ENCODE measurements at regions not wholly inside any gene's neighbourhood (a gene's known extent, or its start where the extent isn't known, plus 50 kb on each side); places are given as distances from the start of the nearest gene placed in this dataset.
"Not testable (repeated sequence)": the region's sequence is repeated elsewhere in the genome, so short reads cannot be mapped to it uniquely, and the experiment has no call there.

- DNase-seq = no peak
These were observed 86.1 kb upstream of the SMIM30 start for GRCh38 chr7:113204415-113204814.

- no peak for DNase-seq
These were observed 83.9 kb upstream of the SMIM30 start for GRCh38 chr7:113202284-113202683.

GRCh38 chr7:113200281-113200680, 81.9 kb upstream of the SMIM30 start:
- no peak for DNase-seq

GRCh38 chr7:113199841-113200240, 81.5 kb upstream of the SMIM30 start:
- DNase-seq = no peak

GRCh38 chr7:113199136-113199535, 80.8 kb upstream of the SMIM30 start:
- no peak for DNase-seq

- no peak for DNase-seq
These were observed 79.9 kb upstream of the SMIM30 start for GRCh38 chr7:113198226-113198625.

- DNase-seq = no peak
These were observed 78.9 kb upstream of the SMIM30 start for GRCh38 chr7:113197274-113197673.

GRCh38 chr7:113188396-113188795, 70.0 kb upstream of the SMIM30 start:
- no peak for DNase-seq

GRCh38 chr7:113179313-113179712, 61.0 kb upstream of the SMIM30 start:
- DNase-seq = no peak

GRCh38 chr7:113176836-113177235, 58.5 kb upstream of the SMIM30 start:
- DNase-seq = no peak

GRCh38 chr7:113176180-113176579, 57.8 kb upstream of the SMIM30 start:
- not testable (repeated sequence) for DNase-seq

- DNase-seq = no peak
These were observed 57.3 kb upstream of the SMIM30 start for GRCh38 chr7:113175525-113176104.

GRCh38 chr7:113172726-113173125, 54.4 kb upstream of the SMIM30 start:
- DNase-seq = no peak

- DNase-seq = no peak
These were observed 52.2 kb upstream of the SMIM30 start for GRCh38 chr7:113170591-113170990.

Data from stimulated activated CD4-positive, alpha-beta T cell treated with anti-CD3 and anti-CD28 coated beads, Interleukin-4, amount 100 ng/mL, for 24 hours (primary cell).